Loucy (cell line): ENCODE measurements at regions not wholly inside any gene's neighbourhood (a gene's known extent, or its start where the extent isn't known, plus 50 kb on each side); places are given as distances from the start of the nearest gene placed in this dataset.

Experiments used
- EZH2phosphoT487 ChIP-seq: fragments of 200-600 bp; IDR thresholded peaks from 2 replicates; pipeline ENCODE4 v1.6.1; 2018; ENCODE audit warnings: antibody characterized with exemption, mild to moderate bottlenecking, moderate library complexity, borderline replicate concordance
- TF ChIP-seq, protein P1 (sequence below): fragments of 200-600 bp; sonication (generic); conservative IDR thresholded peaks from 2 replicates; pipeline ENCODE4 v1.5.1; 2014; ENCODE audit warnings: mild to moderate bottlenecking, antibody characterized with exemption, low read length

DNA sequence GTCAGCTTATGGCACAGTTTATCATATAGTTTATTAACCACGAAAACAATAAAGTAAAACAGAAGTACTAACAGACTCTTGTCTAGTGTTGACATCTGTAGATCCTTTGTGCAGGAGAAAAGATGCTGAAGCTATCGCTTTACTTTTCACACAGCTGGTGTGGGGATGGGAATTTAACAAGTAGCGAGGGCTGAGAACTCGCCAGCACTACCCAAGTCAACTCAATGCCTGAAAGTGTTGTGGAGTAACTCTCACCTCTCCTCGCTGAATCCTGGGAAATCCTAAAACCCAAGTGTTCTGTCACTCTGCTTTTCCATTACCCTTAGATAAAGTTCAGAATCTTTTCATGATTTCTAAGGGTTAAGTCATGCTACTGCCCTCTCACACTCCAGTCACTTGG is 264.2 kb downstream of the BMP4 start:
- TF ChIP-seq, protein P1, sequence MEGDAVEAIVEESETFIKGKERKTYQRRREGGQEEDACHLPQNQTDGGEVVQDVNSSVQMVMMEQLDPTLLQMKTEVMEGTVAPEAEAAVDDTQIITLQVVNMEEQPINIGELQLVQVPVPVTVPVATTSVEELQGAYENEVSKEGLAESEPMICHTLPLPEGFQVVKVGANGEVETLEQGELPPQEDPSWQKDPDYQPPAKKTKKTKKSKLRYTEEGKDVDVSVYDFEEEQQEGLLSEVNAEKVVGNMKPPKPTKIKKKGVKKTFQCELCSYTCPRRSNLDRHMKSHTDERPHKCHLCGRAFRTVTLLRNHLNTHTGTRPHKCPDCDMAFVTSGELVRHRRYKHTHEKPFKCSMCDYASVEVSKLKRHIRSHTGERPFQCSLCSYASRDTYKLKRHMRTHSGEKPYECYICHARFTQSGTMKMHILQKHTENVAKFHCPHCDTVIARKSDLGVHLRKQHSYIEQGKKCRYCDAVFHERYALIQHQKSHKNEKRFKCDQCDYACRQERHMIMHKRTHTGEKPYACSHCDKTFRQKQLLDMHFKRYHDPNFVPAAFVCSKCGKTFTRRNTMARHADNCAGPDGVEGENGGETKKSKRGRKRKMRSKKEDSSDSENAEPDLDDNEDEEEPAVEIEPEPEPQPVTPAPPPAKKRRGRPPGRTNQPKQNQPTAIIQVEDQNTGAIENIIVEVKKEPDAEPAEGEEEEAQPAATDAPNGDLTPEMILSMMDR, result no peak
- TF ChIP-seq EZH2phosphoT487, result no peak
